Sigmoid colon (tissue), 4 donors: ENCODE measurements at regions not wholly inside any gene's neighbourhood (a gene's known extent, or its start where the extent isn't known, plus 50 kb on each side); places are given as distances from the start of the nearest gene placed in this dataset.

Experiments used
- POLR2A ChIP-seq, 2 donors: fragments of 450-650 bp; IDR thresholded peaks; one replicate each; pipeline ENCODE4 v1.6.1; 2016; ENCODE audit warnings: antibody characterized with exemption in 2 of 2, mild to moderate bottlenecking in 2 of 2, moderate library complexity in 2 of 2
- POLR2AphosphoS5 ChIP-seq, 4 donors: sonication (generic); formaldehyde crosslinking; IDR thresholded peaks; one replicate each; pipeline ENCODE4 v1.6.1; 2017; ENCODE audit warnings: antibody characterized with exemption in 4 of 4

- TF ChIP-seq POLR2A (IDR thresholded peaks at IDR 0.05): no peak
- no peak for TF ChIP-seq POLR2AphosphoS5 (IDR thresholded peaks at IDR 0.05)
These were observed 602.9 kb downstream of the CSNK1G3 start for GRCh38 chr5:124114911-124115310.
